Stomach (tissue), 8 donors: ENCODE measurements at regions not wholly inside any gene's neighbourhood (a gene's known extent, or its start where the extent isn't known, plus 50 kb on each side); places are given as distances from the start of the nearest gene placed in this dataset.

Experiments used
- DNase-seq, 2 donors: peaks; one replicate each; pipeline versions ENCODE4 v3.0.0 to v3.0.0-alpha.2; 2013 to 2019
- H3K27ac ChIP-seq, 5 donors: fragments of 200-600 bp in 4 of 5; sonication (generic) in 4 of 5; one replicate each; pipeline ENCODE4 v1.5.1; 2013 to 2019; ENCODE audit warnings: mild to moderate bottlenecking in 1 of 5, moderate library complexity in 1 of 5
- H3K27me3 ChIP-seq, 3 donors: fragments of 200-600 bp; sonication (generic); one replicate each; pipeline ENCODE4 v1.5.1; 2017 to 2019; ENCODE audit warnings: mixed run types in 1 of 3
- H3K36me3 ChIP-seq, 4 donors: fragments of 200-600 bp; sonication (generic); 1 replicate in 3 of 4; 2 replicates in 1 of 4; pipeline ENCODE4 v1.5.1; 2016 to 2019
- H3K4me1 ChIP-seq, 4 donors: fragments of 200-600 bp; sonication (generic); one replicate each; pipeline ENCODE4 v1.5.1; 2016 to 2019
- H3K4me3 ChIP-seq, 4 donors: fragments of 200-600 bp; sonication (generic) in 3 of 4; one replicate each; pipeline ENCODE4 v1.5.1; 2016 to 2019; ENCODE audit warnings: mild to moderate bottlenecking in 1 of 4
- H3K9me3 ChIP-seq, 4 donors: fragments of 200-600 bp; sonication (generic); one replicate each; pipeline ENCODE4 v1.5.1; 2016 to 2019
- CTCF ChIP-seq, 7 experiments: fragments of 450-650 bp in 4 of 7; fragments of 200-600 bp in 3 of 7; sonication (generic) in 3 of 7; IDR thresholded peaks; one replicate each; pipeline ENCODE4 v1.5.1; 2016 to 2019; ENCODE audit warnings: antibody characterized with exemption in 7 of 7, control low read depth in 2 of 7, mild to moderate bottlenecking in 1 of 7
- EP300 ChIP-seq: sonication (generic); formaldehyde crosslinking; IDR thresholded peaks from one replicate; pipeline ENCODE4 v1.6.1; 2017; ENCODE audit warnings: antibody characterized with exemption
- POLR2A ChIP-seq, 4 donors: fragments of 450-650 bp; IDR thresholded peaks; one replicate each; pipeline ENCODE4 v1.6.1; 2016; ENCODE audit warnings: antibody characterized with exemption in 4 of 4, control low read depth in 2 of 4, mild to moderate bottlenecking in 1 of 4, moderate library complexity in 1 of 4
- POLR2AphosphoS5 ChIP-seq, 3 donors: sonication (generic); formaldehyde crosslinking; IDR thresholded peaks; one replicate each; pipeline ENCODE4 v1.6.1; 2016; ENCODE audit warnings: antibody characterized with exemption in 3 of 3
- WGBS, 5 donors: extraction: QIAGEN DNeasy Blood & Tissue Kit in 3 of 5; methylation state at CpG; one replicate each; pipeline versions ENCODE4 v1.1.5 to v1.1.7; 2013 to 2018; 5-methylcytosine and 5-hydroxymethylcytosine counted together
- intact Hi-C: fragments of 100-400 bp; cut with DNase I; formaldehyde crosslinking; loops from one replicate; pipeline ENCODE4 v1.15.1; 2023; ENCODE audit warnings: low total_unique reads
- donor health status: healthy with polysubstance abuse.
- donor health status: Bipolar disorder and iron deficiency.
- donor health status: healthy.

- Histone ChIP-seq H3K4me3 (no peak overlapping the region), H3K9me3 (no peaks in the 10 kb centered on the region), H3K36me3 (no peaks in the 10 kb centered on the region), H3K27ac (no peak overlapping the region), H3K4me1 (peaks cover 0 to 9% (median 4%) of the 10 kb centered on the region in 4 donors), H3K27me3 (no peaks in the 10 kb centered on the region)
- no peak for DNase-seq
- intact Hi-C loops = no loop called here
- TF ChIP-seq POLR2A (IDR thresholded peaks at IDR 0.05) (no peak), CTCF (IDR thresholded peaks at IDR 0.05) (no peak), EP300 (no peak), POLR2AphosphoS5 (IDR thresholded peaks at IDR 0.05) (no peak)
- 74 to 92% (median 82%) methylated on average over 4 to 5 of the region's 5 CpGs for WGBS, 5 donors
Measured at GRCh38 chr4:151864068-151864467, 103.3 kb upstream of the GATB start.

DNA sequence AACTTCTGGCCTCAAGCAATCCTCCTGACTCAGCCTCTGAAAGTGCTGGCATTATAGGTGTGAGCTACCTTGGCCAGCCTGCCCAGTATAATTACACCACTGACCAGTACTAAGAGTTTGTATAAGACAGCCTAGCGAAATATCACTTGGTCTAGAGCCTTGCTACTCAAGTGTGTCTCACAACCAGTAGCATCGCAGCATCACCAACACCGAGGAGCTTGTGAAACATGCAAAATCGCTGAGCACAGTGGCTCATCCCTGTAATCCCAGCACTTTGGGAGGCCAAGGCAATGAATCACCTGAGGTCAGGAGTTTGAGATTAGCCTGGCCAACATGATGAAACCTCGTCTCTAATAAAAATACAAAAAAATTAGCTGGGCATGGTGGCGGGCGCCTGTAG is 102.0 kb upstream of the GATB start:
- no peak for TF ChIP-seq POLR2A (IDR thresholded peaks at IDR 0.05)
- TF ChIP-seq POLR2AphosphoS5 (IDR thresholded peaks at IDR 0.05) = no peak
- TF ChIP-seq CTCF (IDR thresholded peaks at IDR 0.05) = no peak
- TF ChIP-seq EP300 = no peak
- intact Hi-C loops = no loop called here
- Histone ChIP-seq H3K27me3 (no peaks in the 10 kb centered on the region), H3K9me3 (no peaks in the 10 kb centered on the region), H3K36me3 (no peaks in the 10 kb centered on the region), H3K4me1 (peaks cover 0 to 9% (median 4%) of the 10 kb centered on the region in 4 donors), H3K27ac (no peak overlapping the region), H3K4me3 (no peak overlapping the region)
- DNase-seq = no peak
- WGBS, 5 donors = 70 to 92% (median 83%) methylated on average over 7 of the region's 7 CpGs

GRCh38 chr4:151860561-151861093 is 99.8 kb upstream of the GATB start:
- Histone ChIP-seq H3K27ac (no peak overlapping the region), H3K4me3 (no peak overlapping the region), H3K36me3 (no peaks in the 10 kb centered on the region), H3K4me1 (peaks cover 0 to 9% (median 4%) of the 10 kb centered on the region in 4 donors), H3K9me3 (no peaks in the 10 kb centered on the region), H3K27me3 (no peaks in the 10 kb centered on the region)
- WGBS, 5 donors = 82 to 89% (median 85%) methylated on average over 16 of the region's 16 CpGs
- DNase-seq = no peak
- intact Hi-C loops = no loop called here
- TF ChIP-seq POLR2AphosphoS5 (IDR thresholded peaks at IDR 0.05) (no peak), CTCF (IDR thresholded peaks at IDR 0.05) (no peak), POLR2A (IDR thresholded peaks at IDR 0.05) (no peak), EP300 (no peak)

- 86 to 92% (median 91%) methylated on average over 3 of the region's 3 CpGs for WGBS, 5 donors
- Histone ChIP-seq H3K27me3 (no peaks in the 10 kb centered on the region), H3K9me3 (no peaks in the 10 kb centered on the region), H3K36me3 (no peaks in the 10 kb centered on the region), H3K4me3 (no peak overlapping the region), H3K27ac (no peak overlapping the region), H3K4me1 (no peaks in the 10 kb centered on the region)
- no peak for TF ChIP-seq POLR2AphosphoS5 (IDR thresholded peaks at IDR 0.05)
- no peak for TF ChIP-seq EP300
- TF ChIP-seq POLR2A (IDR thresholded peaks at IDR 0.05) = no peak
- no peak for TF ChIP-seq CTCF (IDR thresholded peaks at IDR 0.05)
- no peak for DNase-seq
- intact Hi-C loops = no loop called here
Measured at GRCh38 chr4:151859641-151860040, 98.8 kb upstream of the GATB start.
